HUES64 (cell line): ENCODE measurements at regions not wholly inside any gene's neighbourhood (a gene's known extent, or its start where the extent isn't known, plus 50 kb on each side); places are given as distances from the start of the nearest gene placed in this dataset.

Experiments used
- H3K27ac ChIP-seq: 2 replicates; pipeline ENCODE4 v1.7.0; 2013; ENCODE audit warnings: low read depth, low read length, inconsistent platforms
- H3K27me3 ChIP-seq: 2 replicates; pipeline ENCODE4 v1.6.1; 2013; ENCODE audit warnings: mild to moderate bottlenecking, low read length; ENCODE audit not compliant: insufficient read depth
- H3K36me3 ChIP-seq: 2 replicates; pipeline ENCODE4 v1.6.1; 2013; ENCODE audit warnings: mild to moderate bottlenecking, low read length; ENCODE audit not compliant: insufficient read depth
- H3K4me1 ChIP-seq: 2 replicates; pipeline ENCODE4 v1.6.1; 2013; ENCODE audit warnings: mild to moderate bottlenecking, low read length, moderate library complexity; ENCODE audit not compliant: insufficient read depth
- H3K4me3 ChIP-seq: 2 replicates; pipeline ENCODE4 v1.5.1; 2013; ENCODE audit warnings: mild to moderate bottlenecking, low read length, moderate library complexity
- H3K9ac ChIP-seq: 2 replicates; pipeline ENCODE4 v1.6.1; 2013; ENCODE audit warnings: mild to moderate bottlenecking, low read depth, low read length
- H3K9me3 ChIP-seq: 2 replicates; pipeline ENCODE4 v1.6.1; 2013; ENCODE audit warnings: low read depth, low read length; ENCODE audit not compliant: insufficient read depth
- WGBS: fragments of 150-250, 120-280 bp; methylation state at CpG from one replicate; pipeline ENCODE4 v1.1.7; 2013; ENCODE audit warnings: missing lambda C conversion rate; 5-methylcytosine and 5-hydroxymethylcytosine counted together

DNA sequence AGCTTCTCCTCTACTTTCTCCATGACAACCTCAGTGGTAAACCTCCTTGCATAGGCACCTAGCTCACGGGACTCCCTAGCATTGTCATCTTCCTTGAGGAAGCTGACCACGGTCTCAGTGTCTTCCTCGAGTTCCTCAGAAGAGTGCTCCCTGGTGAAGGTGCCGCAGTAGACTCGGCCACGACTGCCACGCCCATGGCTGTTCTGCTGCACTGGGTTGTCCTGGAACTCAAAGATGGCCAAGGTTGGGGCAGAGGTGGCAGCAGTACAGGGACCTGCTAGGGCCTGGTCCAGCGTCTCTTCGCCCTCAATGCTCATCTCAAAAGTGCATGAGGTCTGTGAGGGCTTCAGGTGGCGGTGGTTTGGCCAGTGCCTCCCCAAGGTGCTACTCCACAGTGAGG lies 147.9 kb upstream of the ARHGEF9 start:
- WGBS, result 97% methylated on average over 10 of the region's 10 CpGs
- H3K36me3 ChIP-seq, result no peaks in the 10 kb centered on the region
- no peaks in the 10 kb centered on the region for H3K9me3 ChIP-seq

DNA sequence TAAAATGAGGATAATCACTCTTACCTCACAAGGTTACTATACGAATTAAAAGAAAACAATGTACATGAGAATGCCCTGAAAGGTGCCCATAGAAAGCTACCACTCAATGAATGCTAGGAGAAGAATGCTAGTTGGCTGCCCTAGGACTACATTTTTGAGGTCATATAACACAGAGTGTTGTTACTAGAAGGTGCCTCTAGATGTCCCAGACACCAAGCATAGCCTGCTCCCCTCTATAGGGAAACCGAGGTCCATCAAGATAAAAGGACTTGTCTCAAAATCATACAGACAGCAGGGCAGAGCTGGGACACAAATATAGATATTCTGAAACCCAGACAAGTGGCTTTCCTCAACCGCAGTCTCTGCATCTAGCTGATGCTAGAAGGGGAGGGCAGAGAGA lies 147.0 kb upstream of the ARHGEF9 start:
- Histone ChIP-seq H3K27ac (no peak overlapping the region), H3K4me1 (peaks cover 13% of the 10 kb centered on the region), H3K9me3 (0 out of 2 replicates have a peak, but pooled peaks cover 4% of the 10 kb centered on the region), H3K36me3 (no peaks in the 10 kb centered on the region), H3K4me3 (no peak overlapping the region), H3K27me3 (no peaks in the 10 kb centered on the region), H3K9ac (no peak overlapping the region)
- 90% methylated on average over 3 of the region's 3 CpGs for WGBS

More for the DNA sequence above, 147.9 kb upstream of the ARHGEF9 start:
- Histone ChIP-seq H3K27me3 (no peaks in the 10 kb centered on the region), H3K4me1 (peaks cover 13% of the 10 kb centered on the region), H3K9ac (no peak overlapping the region), H3K27ac (no peak overlapping the region), H3K4me3 (no peak overlapping the region)

DNA sequence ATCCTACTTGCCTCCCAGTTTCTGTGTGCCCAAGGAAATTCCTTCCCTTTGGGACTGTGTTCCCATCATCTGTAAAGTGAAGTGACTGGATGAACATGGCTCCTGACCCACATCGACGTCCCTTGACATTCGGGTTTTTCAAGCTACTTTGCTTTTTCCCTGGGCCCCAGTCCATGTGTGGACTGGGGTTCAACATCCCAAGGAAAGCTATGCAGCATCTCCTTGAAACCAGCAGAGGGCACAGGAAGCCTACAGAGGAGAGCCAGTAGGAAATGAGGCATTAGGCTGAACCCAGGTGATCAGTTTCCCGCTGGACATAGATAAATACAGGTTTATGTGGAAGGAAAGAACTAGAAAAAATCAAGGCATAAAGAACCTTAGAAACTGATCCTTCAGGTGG lies 145.1 kb upstream of the ARHGEF9 start:
- WGBS, result 46% methylated on average over 4 of the region's 4 CpGs
- Histone ChIP-seq H3K9me3 (0 out of 2 replicates have a peak, but pooled peaks cover 4% of the 10 kb centered on the region), H3K36me3 (no peaks in the 10 kb centered on the region), H3K27ac (no peak overlapping the region), H3K4me1 (peaks cover 11% of the 10 kb centered on the region), H3K4me3 (no peak overlapping the region), H3K9ac (no peak overlapping the region), H3K27me3 (no peaks in the 10 kb centered on the region)

DNA sequence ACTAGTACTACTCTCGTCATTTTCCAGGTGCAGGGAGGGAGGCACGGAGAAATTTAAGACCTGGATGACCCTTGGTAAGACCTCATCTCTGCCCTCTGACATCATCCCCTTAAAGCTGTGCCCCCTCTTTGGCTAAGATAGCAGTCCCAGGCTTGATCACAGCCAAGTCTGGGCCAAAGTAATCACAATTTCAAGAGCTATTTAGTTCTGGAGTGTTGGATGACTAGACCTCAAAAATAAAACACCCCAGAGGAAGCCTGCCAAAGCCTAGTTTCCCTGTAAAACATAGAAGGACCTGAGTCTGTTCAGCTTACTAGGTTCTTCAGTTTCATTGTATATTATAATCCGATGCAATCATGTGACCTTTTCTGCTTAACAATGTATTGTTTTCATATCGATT lies 144.6 kb upstream of the ARHGEF9 start:
- Histone ChIP-seq H3K27me3 (no peaks in the 10 kb centered on the region), H3K9me3 (0 out of 2 replicates have a peak, but pooled peaks cover 4% of the 10 kb centered on the region), H3K9ac (no peak overlapping the region), H3K4me3 (no peak overlapping the region), H3K27ac (no peak overlapping the region), H3K4me1 (peaks cover 5% of the 10 kb centered on the region), H3K36me3 (no peaks in the 10 kb centered on the region)
- WGBS, result 100% methylated on average over 4 of the region's 4 CpGs

DNA sequence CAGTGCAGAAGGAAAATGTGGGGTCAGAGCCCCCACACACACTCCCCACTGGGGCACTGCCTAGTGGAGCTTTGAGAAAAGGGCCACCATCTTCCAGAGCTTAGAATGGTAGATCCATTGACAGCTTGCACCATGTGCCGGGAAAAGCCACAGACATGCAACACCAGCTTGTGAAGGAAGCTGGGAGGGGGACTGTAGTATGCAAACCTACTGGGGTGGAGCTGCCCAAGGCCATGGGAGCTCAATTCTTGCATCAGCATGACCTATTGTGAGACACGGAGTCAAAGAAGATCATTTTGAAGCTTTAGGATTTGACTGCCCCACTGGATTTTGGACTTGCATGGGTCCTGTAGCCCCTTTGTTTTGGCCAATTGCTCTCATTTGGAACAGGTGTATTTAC lies 142.8 kb upstream of the ARHGEF9 start:
- Histone ChIP-seq H3K27me3 (no peaks in the 10 kb centered on the region), H3K9ac (no peak overlapping the region), H3K9me3 (0 out of 2 replicates have a peak, but pooled peaks cover 4% of the 10 kb centered on the region), H3K36me3 (no peaks in the 10 kb centered on the region), H3K27ac (no peak overlapping the region), H3K4me1 (no peaks in the 10 kb centered on the region), H3K4me3 (no peak overlapping the region)
- 100% methylated on average over 2 of the region's 2 CpGs for WGBS

DNA sequence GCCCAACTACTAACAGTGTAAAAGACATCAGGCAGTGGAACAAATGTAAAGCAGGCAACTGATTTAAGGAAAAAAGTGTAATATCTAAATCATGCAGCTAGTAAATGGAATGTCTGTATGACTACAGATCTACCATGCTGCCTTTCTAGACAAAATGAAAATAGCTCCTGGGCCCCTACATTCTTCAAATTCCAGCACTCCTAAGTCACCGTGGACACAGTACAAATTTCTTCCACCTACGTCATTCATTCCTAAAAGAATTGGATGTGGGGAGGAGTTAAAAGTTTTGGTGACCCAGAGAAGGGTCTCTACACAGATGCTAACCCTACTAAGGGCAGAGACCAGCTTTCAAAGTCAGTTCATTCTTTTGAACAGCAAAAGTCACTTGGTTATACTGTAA lies 137.2 kb upstream of the ARHGEF9 start:
- WGBS, result no CpG with 5 or more reads among the region's 2 CpGs
- no peak overlapping the region for H3K4me3 ChIP-seq
- no peak overlapping the region for H3K9ac ChIP-seq
- no peaks in the 10 kb centered on the region for H3K36me3 ChIP-seq
- H3K27ac ChIP-seq, result no peak overlapping the region
- H3K27me3 ChIP-seq, result no peaks in the 10 kb centered on the region
- 0 out of 2 replicates have a peak, but pooled peaks cover 10% of the 10 kb centered on the region for H3K9me3 ChIP-seq
- H3K4me1 ChIP-seq, result no peaks in the 10 kb centered on the region

DNA sequence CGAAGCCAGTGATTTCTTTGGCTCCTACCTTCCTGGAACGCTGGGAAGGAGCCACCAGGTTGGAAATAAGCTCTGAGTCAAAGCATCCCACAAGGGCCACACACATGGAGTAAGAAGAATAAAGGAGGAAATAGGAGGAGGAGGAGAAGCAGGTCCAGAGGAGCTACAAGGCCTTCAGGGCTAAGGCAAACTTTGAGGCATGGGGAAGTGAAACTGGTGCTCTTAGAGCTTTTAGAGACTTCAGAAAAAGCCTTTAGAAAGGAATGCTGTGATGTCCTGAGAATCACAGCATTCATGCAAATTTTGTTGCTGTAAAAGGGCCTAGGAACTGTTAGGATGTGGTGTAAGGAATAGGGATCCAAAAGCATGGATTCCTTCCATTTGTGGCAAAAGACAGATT lies 135.9 kb upstream of the ARHGEF9 start:
- Histone ChIP-seq H3K4me3 (no peak overlapping the region), H3K4me1 (no peaks in the 10 kb centered on the region), H3K9ac (no peak overlapping the region), H3K27me3 (no peaks in the 10 kb centered on the region), H3K9me3 (0 out of 2 replicates have a peak, but pooled peaks cover 10% of the 10 kb centered on the region), H3K27ac (no peak overlapping the region), H3K36me3 (no peaks in the 10 kb centered on the region)
- 100% methylated on average over 2 of the region's 2 CpGs for WGBS

DNA sequence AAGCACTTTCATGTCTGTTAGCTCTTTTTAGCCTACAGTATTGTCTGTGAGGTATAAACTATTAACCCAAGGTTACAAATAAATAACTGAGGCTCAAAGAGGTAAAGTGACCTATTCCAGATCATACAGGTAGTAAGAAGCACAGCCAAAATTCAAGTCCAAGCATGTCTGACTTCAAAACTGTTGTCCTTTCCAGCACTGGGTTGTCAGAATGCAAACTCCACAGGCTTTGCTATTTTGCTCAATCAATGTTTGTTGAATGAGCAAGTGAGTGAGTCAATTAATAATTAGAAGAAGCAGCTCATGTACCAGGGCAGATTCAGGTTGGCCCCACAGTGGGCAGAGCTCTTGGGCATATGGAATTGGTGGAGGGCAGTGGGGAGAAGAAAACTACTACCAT lies 134.1 kb upstream of the ARHGEF9 start:
- Histone ChIP-seq H3K4me3 (no peak overlapping the region), H3K27me3 (no peaks in the 10 kb centered on the region), H3K9ac (no peak overlapping the region), H3K27ac (no peak overlapping the region), H3K36me3 (no peaks in the 10 kb centered on the region), H3K4me1 (no peaks in the 10 kb centered on the region), H3K9me3 (0 out of 2 replicates have a peak, but pooled peaks cover 15% of the 10 kb centered on the region)

DNA sequence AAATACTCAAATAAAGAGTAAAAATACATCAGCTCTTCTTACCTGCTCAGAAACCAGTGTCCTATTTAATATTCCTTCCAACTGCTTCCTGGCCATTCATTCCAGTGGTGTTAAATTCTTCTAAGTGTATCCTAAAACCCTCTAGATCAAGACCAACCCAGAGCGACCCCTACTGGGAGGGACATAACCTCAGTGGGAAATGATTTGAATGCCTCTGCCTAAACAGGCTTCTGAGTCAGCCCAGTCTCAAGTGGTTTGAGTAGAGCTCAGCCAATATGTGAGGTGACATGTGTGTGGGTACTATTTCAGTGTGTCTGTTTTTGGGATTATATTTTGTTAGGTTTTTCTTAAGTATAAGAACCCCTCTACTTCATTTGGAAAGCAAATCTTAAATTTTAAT lies 133.6 kb upstream of the ARHGEF9 start:
- no peaks in the 10 kb centered on the region for H3K36me3 ChIP-seq
- no peak overlapping the region for H3K4me3 ChIP-seq
- no peak overlapping the region for H3K27ac ChIP-seq
- no peaks in the 10 kb centered on the region for H3K27me3 ChIP-seq
- no peaks in the 10 kb centered on the region for H3K4me1 ChIP-seq
- H3K9me3 ChIP-seq, result peaks cover 15% of the 10 kb centered on the region; the same call in 1 of the 2 replicates
- no peak overlapping the region for H3K9ac ChIP-seq
- WGBS, result 56% methylated on average over 1 of the region's 1 CpG

DNA sequence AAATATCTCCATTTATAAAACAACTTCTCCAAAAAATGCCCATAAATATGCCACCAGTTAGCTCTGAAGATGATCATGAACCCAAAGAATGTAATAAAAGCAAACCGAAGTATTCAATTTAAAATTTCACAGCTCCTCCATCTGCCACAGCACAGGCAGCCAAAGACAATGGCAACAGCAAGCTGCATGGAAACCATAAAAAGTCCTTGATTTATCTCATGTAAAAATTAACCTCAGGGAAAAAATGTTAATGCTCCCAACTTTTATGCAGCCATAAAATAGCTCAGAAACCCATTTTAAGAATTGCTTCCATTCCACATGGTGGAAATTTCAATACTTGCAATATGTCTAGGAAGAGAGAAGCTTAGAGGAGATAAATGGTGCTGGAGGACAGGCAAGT lies 132.3 kb upstream of the ARHGEF9 start:
- Histone ChIP-seq H3K4me1 (no peaks in the 10 kb centered on the region), H3K36me3 (no peaks in the 10 kb centered on the region), H3K4me3 (no peak overlapping the region), H3K27me3 (no peaks in the 10 kb centered on the region), H3K27ac (no peak overlapping the region), H3K9me3 (peaks cover 12% of the 10 kb centered on the region; the same call in 1 of the 2 replicates), H3K9ac (no peak overlapping the region)
- 88% methylated on average over 1 of the region's 1 CpG for WGBS

DNA sequence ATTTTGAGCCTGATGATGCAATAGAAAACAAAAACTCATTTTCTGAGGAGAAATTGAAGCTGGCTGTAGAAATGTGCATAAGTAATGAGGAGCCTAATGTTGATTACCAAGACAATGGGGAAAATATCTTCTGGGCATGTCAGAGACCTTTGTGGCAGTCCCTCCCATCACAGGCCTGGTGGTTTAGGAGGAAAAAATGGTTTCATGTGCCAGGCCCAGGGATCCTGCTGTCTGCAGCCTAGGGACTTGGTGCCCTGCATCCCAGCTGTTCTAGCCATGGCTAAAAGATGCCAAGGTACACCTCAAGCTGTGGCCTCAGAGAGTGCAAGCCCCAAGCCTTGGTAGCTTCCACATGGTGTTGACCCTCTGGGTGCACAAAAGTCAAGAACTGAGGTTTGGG lies 128.7 kb upstream of the ARHGEF9 start:
- H3K4me3 ChIP-seq, result no peak overlapping the region
- H3K9me3 ChIP-seq, result peaks cover 5% of the 10 kb centered on the region; the same call in 1 of the 2 replicates
- no peaks in the 10 kb centered on the region for H3K36me3 ChIP-seq
- no peaks in the 10 kb centered on the region for H3K27me3 ChIP-seq
- H3K27ac ChIP-seq, result no peak overlapping the region
- no peaks in the 10 kb centered on the region for H3K4me1 ChIP-seq
- H3K9ac ChIP-seq, result no peak overlapping the region

DNA sequence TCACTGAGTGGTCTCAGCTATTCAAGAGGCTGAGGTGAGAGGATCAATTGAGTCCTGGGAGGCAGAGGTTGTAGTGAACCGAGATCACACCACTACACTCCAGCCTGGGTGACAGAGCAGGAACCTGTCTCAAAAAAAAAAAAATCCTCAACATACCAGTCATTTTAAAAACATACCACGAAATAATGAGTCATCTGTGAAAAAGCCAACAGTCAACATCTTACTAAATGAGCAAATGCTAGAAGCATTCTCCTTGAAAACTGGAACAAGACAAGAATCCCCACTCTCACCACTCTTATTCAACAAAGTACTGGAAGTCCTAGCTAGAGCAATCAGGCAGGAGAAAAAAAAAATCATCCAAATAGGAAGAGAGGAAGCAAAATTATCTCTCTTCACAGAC lies 104.0 kb upstream of the ARHGEF9 start:
- H3K27me3 ChIP-seq, result no peaks in the 10 kb centered on the region
- H3K4me3 ChIP-seq, result no peak overlapping the region
- no peak overlapping the region for H3K27ac ChIP-seq
- no peaks in the 10 kb centered on the region for H3K4me1 ChIP-seq
- H3K9me3 ChIP-seq, result no peaks in the 10 kb centered on the region
- H3K9ac ChIP-seq, result no peak overlapping the region
- H3K36me3 ChIP-seq, result no peaks in the 10 kb centered on the region
- WGBS, result 65% methylated on average over 2 of the region's 2 CpGs
